Keratinocyte (primary cell): ENCODE measurements at regions not wholly inside any gene's neighbourhood (a gene's known extent, or its start where the extent isn't known, plus 50 kb on each side); places are given as distances from the start of the nearest gene placed in this dataset.

Source experiments
- CTCF ChIP-seq, 3 experiments: IDR thresholded peaks in 1 of 3; conservative IDR thresholded peaks in 1 of 3; optimal IDR thresholded peaks in 1 of 3; 2 replicates in 2 of 3; 3 replicates in 1 of 3; pipeline versions ENCODE3 to v1.5.1; 2011; ENCODE audit warnings: low read length in 3 of 3, mild to moderate bottlenecking in 3 of 3, moderate library complexity in 2 of 3, control low read depth in 1 of 3, inconsistent platforms in 1 of 3; ENCODE audit not compliant: insufficient read depth in 2 of 3; ENCODE audit errors: extremely low read depth in 1 of 3
- EZH2 ChIP-seq: IDR thresholded peaks from one replicate; pipeline ENCODE4 v1.6.1; 2012; ENCODE audit warnings: inconsistent platforms, mild to moderate bottlenecking, low read length, moderate library complexity

GRCh38 chr13:55572862-55573261 lies 1567.9 kb upstream of the PRR20A start:
- no peak for TF ChIP-seq CTCF (optimal IDR thresholded peaks at IDR 0.05 in 1 of 3, IDR thresholded peaks at IDR 0.05 in 1 of 3, conservative IDR thresholded peaks at IDR 0.05 in 1 of 3; ENCODE audit: extremely low read depth in 1 of 3, insufficient read depth in 2 of 3, low read length in 3 of 3)
- no peak for TF ChIP-seq EZH2
